GM23338 (cell line): ENCODE measurements at regions not wholly inside any gene's neighbourhood (a gene's known extent, or its start where the extent isn't known, plus 50 kb on each side); places are given as distances from the start of the nearest gene placed in this dataset.

Experiments
- ATAC-seq: fragments of 200-7000 bp; cut with Tn5 transposase; 3 replicates; pipeline ENCODE4 v1.9.1; 2020
- DNase-seq: peaks from one replicate; pipeline ENCODE4 v3.0.0-alpha.2; 2015; ENCODE audit warnings: low spot score
- H2AFZ ChIP-seq: fragments of 200-600 bp; sonication (generic); 2 replicates; pipeline ENCODE4 v1.8.0; 2016; ENCODE audit warnings: antibody characterized with exemption, mild to moderate bottlenecking, moderate library complexity
- H3F3A ChIP-seq: fragments of 200-600 bp; sonication (generic); replicated peaks from 2 replicates; pipeline ENCODE4 v1.8.0; 2017; ENCODE audit warnings: antibody characterized with exemption, mixed run types, low read depth
- H3K27ac ChIP-seq: fragments of 200-600 bp; sonication (generic); 2 replicates; pipeline ENCODE4 v1.6.1; 2016; ENCODE audit warnings: low read depth
- H3K27me3 ChIP-seq: fragments of 200-600 bp; sonication (generic); 2 replicates; pipeline ENCODE4 v1.8.0; 2016; ENCODE audit warnings: mild to moderate bottlenecking, mixed run types, moderate library complexity; ENCODE audit not compliant: insufficient read depth
- H3K36me3 ChIP-seq: fragments of 200-600 bp; sonication (generic); 2 replicates; pipeline ENCODE4 v1.8.0; 2016; ENCODE audit warnings: mild to moderate bottlenecking; ENCODE audit not compliant: insufficient read depth
- H3K4me1 ChIP-seq: fragments of 200-600 bp; sonication (generic); 2 replicates; pipeline ENCODE4 v1.8.0; 2016; ENCODE audit warnings: mild to moderate bottlenecking, moderate library complexity; ENCODE audit not compliant: insufficient read depth
- H3K4me2 ChIP-seq: fragments of 200-600 bp; sonication (generic); 2 replicates; pipeline ENCODE4 v1.7.1; 2017; ENCODE audit warnings: mixed run types
- H3K4me3 ChIP-seq: fragments of 200-600 bp; sonication (generic); 2 replicates; pipeline ENCODE4 v1.6.1; 2016; ENCODE audit warnings: mixed run types
- H3K79me2 ChIP-seq: fragments of 200-600 bp; sonication (generic); replicated peaks from 2 replicates; pipeline ENCODE4 v1.8.0; 2017; ENCODE audit warnings: mild to moderate bottlenecking; ENCODE audit not compliant: insufficient read depth
- H3K9me2 ChIP-seq: fragments of 200-600 bp; sonication (generic); 2 replicates; pipeline ENCODE4 v1.8.0; 2017; ENCODE audit not compliant: insufficient read depth
- H4K20me1 ChIP-seq: fragments of 200-600 bp; sonication (generic); replicated peaks from 2 replicates; pipeline ENCODE4 v1.8.0; 2017; ENCODE audit warnings: mild to moderate bottlenecking; ENCODE audit not compliant: insufficient read depth
- H3K27ac Mint-ChIP-seq: 2 replicates; pipeline ENCODE4 v1.8.0; 2020; ENCODE audit warnings: inconsistent platforms, mild to moderate bottlenecking, moderate library complexity, mixed read lengths
- H3K27me3 Mint-ChIP-seq: 3 replicates; pipeline ENCODE4 v1.8.0; 2022; ENCODE audit warnings: low read depth, mild to moderate bottlenecking, moderate library complexity, mixed read lengths, inconsistent platforms; ENCODE audit not compliant: insufficient read depth, poor library complexity
- H3K36me3 Mint-ChIP-seq: 3 replicates; pipeline ENCODE4 v1.8.0; 2021; ENCODE audit warnings: low read depth, mild to moderate bottlenecking, inconsistent platforms, moderate library complexity, mixed read lengths
- H3K4me1 Mint-ChIP-seq: 3 replicates; pipeline ENCODE4 v1.8.0; 2020; ENCODE audit warnings: mild to moderate bottlenecking, inconsistent platforms, mixed read lengths
- H3K4me3 Mint-ChIP-seq: 3 replicates; pipeline ENCODE4 v1.8.0; 2021; ENCODE audit warnings: moderate library complexity, mild to moderate bottlenecking, inconsistent platforms, mixed read lengths
- H3K9me3 Mint-ChIP-seq: 3 replicates; pipeline ENCODE4 v1.8.0; 2020; ENCODE audit warnings: moderate library complexity, mild to moderate bottlenecking, inconsistent platforms, mixed read lengths
- CREB1 ChIP-seq: fragments of 250-450 bp; sonication (Bioruptor Pico); IDR thresholded peaks from 2 replicates; pipeline ENCODE4 v1.5.0; 2020; ENCODE audit warnings: low read depth, mild to moderate bottlenecking, moderate library complexity
- CTCF ChIP-seq, 2 experiments: fragments of 200-600 bp in 1 of 2; sonication (generic) in 1 of 2; conservative IDR thresholded peaks; 2 replicates each; pipeline versions ENCODE4 v1.5.1 to v1.6.1; 2016 to 2017; ENCODE audit warnings: antibody characterized with exemption in 2 of 2, low read depth in 2 of 2, mild to moderate bottlenecking in 2 of 2, moderate library complexity in 1 of 2
- ETS1 ChIP-seq: IDR thresholded peaks from 2 replicates; pipeline ENCODE4 v1.6.1; 2016; ENCODE audit warnings: antibody characterized with exemption
- EZH2 ChIP-seq: fragments of 200-600 bp; sonication (generic); IDR thresholded peaks from one replicate; pipeline ENCODE4 v1.8.0; 2017; ENCODE audit warnings: antibody characterized with exemption, mild to moderate bottlenecking, low read depth; ENCODE audit not compliant: unreplicated experiment
- EZH2phosphoT487 ChIP-seq: fragments of 200-600 bp; sonication (generic); IDR thresholded peaks from one replicate; pipeline ENCODE4 v1.8.1; 2018; ENCODE audit warnings: antibody characterized with exemption; ENCODE audit not compliant: unreplicated experiment
- JUNB ChIP-seq: IDR thresholded peaks from one replicate; pipeline ENCODE4 v1.6.1; 2016; ENCODE audit warnings: antibody characterized with exemption; ENCODE audit not compliant: unreplicated experiment
- NANOG ChIP-seq: IDR thresholded peaks from 2 replicates; pipeline ENCODE4 v1.6.1; 2016; ENCODE audit warnings: antibody characterized with exemption, borderline replicate concordance
- POLR2AphosphoS5 ChIP-seq: IDR thresholded peaks from 2 replicates; pipeline ENCODE4 v1.6.1; 2016; ENCODE audit warnings: antibody characterized with exemption, low read depth
- STAT1 ChIP-seq: IDR thresholded peaks from one replicate; pipeline ENCODE4 v1.6.1; 2016; ENCODE audit warnings: antibody characterized with exemption; ENCODE audit not compliant: unreplicated experiment
- ZNF114 ChIP-seq: fragments of 250-450 bp; sonication (Bioruptor Pico); IDR thresholded peaks from 2 replicates; pipeline ENCODE4 v1.5.0; 2020; ENCODE audit warnings: mild to moderate bottlenecking, moderate library complexity
- ZNF331 ChIP-seq: fragments of 250-450 bp; sonication (Bioruptor Pico); IDR thresholded peaks from 2 replicates; pipeline ENCODE4 v1.5.0; 2020; ENCODE audit warnings: low read depth, mild to moderate bottlenecking, moderate library complexity
- TF ChIP-seq, protein P1 (sequence below): IDR thresholded peaks from one replicate; pipeline ENCODE4 v1.6.1; 2018; ENCODE audit warnings: antibody characterized with exemption; ENCODE audit not compliant: unreplicated experiment
- TF ChIP-seq, protein P2 (sequence below): fragments of 250-450 bp; sonication (Bioruptor Pico); IDR thresholded peaks from 2 replicates; pipeline ENCODE4 v1.5.0; 2020; ENCODE audit warnings: mild to moderate bottlenecking, moderate library complexity

DNA sequence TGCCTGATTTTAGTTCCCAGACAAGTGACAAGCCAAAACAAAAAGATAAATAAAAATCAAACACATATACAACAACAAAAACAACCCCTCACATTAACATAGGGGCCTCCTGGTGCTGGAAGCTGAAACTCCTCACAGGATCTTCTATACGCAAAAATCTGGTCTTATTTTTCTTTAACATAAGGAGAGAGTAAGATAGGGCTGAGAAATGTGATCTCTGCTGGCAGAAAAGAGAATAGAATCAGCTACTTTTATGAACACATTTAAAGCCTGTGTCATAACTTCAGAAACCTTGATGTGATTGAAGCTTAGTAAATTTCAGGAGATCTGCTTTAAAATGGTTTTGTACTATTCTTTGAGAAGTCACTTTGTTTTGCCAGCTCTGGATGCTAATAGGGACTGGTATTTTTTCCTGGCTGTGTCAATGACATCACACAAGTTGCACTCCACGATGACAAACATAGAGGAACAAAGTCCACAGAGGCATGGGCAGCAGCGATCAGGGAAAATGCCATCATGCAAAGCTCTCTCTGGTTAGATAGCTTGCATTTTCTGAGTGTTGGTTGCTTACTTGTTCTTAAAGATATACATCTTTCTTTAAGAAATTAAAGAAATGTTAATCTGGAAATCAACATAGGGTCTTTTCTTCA, 176.6 kb upstream of the SP4 start:
- H3K9me2 ChIP-seq: no peaks in the 10 kb centered on the region
- peaks cover 59% of the 10 kb centered on the region for H3K4me1 ChIP-seq
- Mint-ChIP-seq H3K4me1 (peaks cover 59% of the 10 kb centered on the region), H3K27ac (peak overlapping the region; percentile 45), H3K4me3 (no peak overlapping the region), H3K27me3 (no peaks in the 10 kb centered on the region), H3K9me3 (no peaks in the 10 kb centered on the region), H3K36me3 (no peaks in the 10 kb centered on the region)
- DNase-seq (no peak), ATAC-seq (no peak)
- no peaks in the 10 kb centered on the region for H3F3A ChIP-seq
- H3K36me3 ChIP-seq: no peaks in the 10 kb centered on the region
- H3K27ac ChIP-seq: no peak overlapping the region
- no peaks in the 10 kb centered on the region for H4K20me1 ChIP-seq
- no peak for TF ChIP-seq ETS1
- TF ChIP-seq CTCF (conservative IDR thresholded peaks at IDR 0.05; ENCODE audit: low read depth in 2 of 2): no peak
- TF ChIP-seq, protein P1, sequence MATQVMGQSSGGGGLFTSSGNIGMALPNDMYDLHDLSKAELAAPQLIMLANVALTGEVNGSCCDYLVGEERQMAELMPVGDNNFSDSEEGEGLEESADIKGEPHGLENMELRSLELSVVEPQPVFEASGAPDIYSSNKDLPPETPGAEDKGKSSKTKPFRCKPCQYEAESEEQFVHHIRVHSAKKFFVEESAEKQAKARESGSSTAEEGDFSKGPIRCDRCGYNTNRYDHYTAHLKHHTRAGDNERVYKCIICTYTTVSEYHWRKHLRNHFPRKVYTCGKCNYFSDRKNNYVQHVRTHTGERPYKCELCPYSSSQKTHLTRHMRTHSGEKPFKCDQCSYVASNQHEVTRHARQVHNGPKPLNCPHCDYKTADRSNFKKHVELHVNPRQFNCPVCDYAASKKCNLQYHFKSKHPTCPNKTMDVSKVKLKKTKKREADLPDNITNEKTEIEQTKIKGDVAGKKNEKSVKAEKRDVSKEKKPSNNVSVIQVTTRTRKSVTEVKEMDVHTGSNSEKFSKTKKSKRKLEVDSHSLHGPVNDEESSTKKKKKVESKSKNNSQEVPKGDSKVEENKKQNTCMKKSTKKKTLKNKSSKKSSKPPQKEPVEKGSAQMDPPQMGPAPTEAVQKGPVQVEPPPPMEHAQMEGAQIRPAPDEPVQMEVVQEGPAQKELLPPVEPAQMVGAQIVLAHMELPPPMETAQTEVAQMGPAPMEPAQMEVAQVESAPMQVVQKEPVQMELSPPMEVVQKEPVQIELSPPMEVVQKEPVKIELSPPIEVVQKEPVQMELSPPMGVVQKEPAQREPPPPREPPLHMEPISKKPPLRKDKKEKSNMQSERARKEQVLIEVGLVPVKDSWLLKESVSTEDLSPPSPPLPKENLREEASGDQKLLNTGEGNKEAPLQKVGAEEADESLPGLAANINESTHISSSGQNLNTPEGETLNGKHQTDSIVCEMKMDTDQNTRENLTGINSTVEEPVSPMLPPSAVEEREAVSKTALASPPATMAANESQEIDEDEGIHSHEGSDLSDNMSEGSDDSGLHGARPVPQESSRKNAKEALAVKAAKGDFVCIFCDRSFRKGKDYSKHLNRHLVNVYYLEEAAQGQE: no peak
- no peak for TF ChIP-seq EZH2
- TF ChIP-seq NANOG: no peak
- no peak for TF ChIP-seq EZH2phosphoT487
- TF ChIP-seq ZNF331 (CRISPR knock-in tag): no peak
- no peak for TF ChIP-seq JUNB
- TF ChIP-seq STAT1: no peak
- TF ChIP-seq, protein P2, sequence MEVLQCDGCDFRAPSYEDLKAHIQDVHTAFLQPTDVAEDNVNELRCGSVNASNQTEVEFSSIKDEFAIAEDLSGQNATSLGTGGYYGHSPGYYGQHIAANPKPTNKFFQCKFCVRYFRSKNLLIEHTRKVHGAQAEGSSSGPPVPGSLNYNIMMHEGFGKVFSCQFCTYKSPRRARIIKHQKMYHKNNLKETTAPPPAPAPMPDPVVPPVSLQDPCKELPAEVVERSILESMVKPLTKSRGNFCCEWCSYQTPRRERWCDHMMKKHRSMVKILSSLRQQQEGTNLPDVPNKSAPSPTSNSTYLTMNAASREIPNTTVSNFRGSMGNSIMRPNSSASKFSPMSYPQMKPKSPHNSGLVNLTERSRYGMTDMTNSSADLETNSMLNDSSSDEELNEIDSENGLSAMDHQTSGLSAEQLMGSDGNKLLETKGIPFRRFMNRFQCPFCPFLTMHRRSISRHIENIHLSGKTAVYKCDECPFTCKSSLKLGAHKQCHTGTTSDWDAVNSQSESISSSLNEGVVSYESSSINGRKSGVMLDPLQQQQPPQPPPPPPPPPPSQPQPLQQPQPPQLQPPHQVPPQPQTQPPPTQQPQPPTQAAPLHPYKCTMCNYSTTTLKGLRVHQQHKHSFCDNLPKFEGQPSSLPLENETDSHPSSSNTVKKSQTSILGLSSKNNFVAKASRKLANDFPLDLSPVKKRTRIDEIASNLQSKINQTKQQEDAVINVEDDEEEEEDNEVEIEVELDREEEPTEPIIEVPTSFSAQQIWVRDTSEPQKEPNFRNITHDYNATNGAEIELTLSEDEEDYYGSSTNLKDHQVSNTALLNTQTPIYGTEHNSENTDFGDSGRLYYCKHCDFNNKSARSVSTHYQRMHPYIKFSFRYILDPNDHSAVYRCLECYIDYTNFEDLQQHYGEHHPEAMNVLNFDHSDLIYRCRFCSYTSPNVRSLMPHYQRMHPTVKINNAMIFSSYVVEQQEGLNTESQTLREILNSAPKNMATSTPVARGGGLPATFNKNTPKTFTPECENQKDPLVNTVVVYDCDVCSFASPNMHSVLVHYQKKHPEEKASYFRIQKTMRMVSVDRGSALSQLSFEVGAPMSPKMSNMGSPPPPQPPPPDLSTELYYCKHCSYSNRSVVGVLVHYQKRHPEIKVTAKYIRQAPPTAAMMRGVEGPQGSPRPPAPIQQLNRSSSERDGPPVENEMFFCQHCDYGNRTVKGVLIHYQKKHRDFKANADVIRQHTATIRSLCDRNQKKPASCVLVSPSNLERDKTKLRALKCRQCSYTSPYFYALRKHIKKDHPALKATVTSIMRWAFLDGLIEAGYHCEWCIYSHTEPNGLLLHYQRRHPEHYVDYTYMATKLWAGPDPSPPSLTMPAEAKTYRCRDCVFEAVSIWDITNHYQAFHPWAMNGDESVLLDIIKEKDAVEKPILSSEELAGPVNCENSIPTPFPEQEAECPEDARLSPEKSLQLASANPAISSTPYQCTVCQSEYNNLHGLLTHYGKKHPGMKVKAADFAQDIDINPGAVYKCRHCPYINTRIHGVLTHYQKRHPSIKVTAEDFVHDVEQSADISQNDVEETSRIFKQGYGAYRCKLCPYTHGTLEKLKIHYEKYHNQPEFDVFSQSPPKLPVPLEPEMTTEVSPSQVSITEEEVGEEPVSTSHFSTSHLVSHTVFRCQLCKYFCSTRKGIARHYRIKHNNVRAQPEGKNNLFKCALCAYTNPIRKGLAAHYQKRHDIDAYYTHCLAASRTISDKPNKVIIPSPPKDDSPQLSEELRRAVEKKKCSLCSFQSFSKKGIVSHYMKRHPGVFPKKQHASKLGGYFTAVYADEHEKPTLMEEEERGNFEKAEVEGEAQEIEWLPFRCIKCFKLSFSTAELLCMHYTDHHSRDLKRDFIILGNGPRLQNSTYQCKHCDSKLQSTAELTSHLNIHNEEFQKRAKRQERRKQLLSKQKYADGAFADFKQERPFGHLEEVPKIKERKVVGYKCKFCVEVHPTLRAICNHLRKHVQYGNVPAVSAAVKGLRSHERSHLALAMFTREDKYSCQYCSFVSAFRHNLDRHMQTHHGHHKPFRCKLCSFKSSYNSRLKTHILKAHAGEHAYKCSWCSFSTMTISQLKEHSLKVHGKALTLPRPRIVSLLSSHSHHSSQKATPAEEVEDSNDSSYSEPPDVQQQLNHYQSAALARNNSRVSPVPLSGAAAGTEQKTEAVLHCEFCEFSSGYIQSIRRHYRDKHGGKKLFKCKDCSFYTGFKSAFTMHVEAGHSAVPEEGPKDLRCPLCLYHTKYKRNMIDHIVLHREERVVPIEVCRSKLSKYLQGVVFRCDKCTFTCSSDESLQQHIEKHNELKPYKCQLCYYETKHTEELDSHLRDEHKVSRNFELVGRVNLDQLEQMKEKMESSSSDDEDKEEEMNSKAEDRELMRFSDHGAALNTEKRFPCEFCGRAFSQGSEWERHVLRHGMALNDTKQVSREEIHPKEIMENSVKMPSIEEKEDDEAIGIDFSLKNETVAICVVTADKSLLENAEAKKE (CRISPR knock-in tag): no peak
- no peak for TF ChIP-seq CREB1
- TF ChIP-seq ZNF114 (CRISPR knock-in tag): no peak
- TF ChIP-seq POLR2AphosphoS5: no peak
- H2AFZ ChIP-seq: no peak overlapping the region
- H3K27me3 ChIP-seq: no peaks in the 10 kb centered on the region
- H3K4me3 ChIP-seq: no peak overlapping the region
- peak overlapping the region; percentile 18; the same call in 1 of the 2 replicates for H3K4me2 ChIP-seq
- H3K79me2 ChIP-seq: no peaks in the 10 kb centered on the region
